GM12873 (cell line): ENCODE measurements at regions not wholly inside any gene's neighbourhood (a gene's known extent, or its start where the extent isn't known, plus 50 kb on each side); places are given as distances from the start of the nearest gene placed in this dataset.

Source experiments
- TF ChIP-seq, protein P1 (sequence below): IDR thresholded peaks from 2 replicates; pipeline ENCODE4 v1.5.1; 2012; ENCODE audit warnings: low read depth, mild to moderate bottlenecking, moderate library complexity, low read length, control low read depth; ENCODE audit not compliant: insufficient read depth; ENCODE audit errors: missing control alignments

DNA sequence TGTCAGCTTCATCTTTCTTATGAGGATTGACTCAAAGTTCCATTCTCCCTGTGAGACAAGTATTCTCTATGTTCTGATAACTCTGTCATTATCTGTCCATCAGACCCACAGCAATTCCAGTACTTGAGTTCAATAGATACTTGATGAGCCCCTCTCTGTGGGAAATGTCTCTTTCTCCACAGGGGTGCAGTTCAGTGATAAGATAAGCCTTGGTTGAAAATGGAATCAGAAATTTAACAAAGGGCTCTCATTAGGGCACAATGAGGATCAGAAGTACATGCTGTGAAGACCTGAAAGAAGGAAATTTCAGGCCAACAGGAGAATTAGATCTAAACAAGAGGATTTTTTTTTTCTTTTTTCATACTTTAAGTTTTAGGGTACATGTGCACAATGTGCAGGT lies 737.3 kb downstream of the MTRR start:
- TF ChIP-seq, protein P1, sequence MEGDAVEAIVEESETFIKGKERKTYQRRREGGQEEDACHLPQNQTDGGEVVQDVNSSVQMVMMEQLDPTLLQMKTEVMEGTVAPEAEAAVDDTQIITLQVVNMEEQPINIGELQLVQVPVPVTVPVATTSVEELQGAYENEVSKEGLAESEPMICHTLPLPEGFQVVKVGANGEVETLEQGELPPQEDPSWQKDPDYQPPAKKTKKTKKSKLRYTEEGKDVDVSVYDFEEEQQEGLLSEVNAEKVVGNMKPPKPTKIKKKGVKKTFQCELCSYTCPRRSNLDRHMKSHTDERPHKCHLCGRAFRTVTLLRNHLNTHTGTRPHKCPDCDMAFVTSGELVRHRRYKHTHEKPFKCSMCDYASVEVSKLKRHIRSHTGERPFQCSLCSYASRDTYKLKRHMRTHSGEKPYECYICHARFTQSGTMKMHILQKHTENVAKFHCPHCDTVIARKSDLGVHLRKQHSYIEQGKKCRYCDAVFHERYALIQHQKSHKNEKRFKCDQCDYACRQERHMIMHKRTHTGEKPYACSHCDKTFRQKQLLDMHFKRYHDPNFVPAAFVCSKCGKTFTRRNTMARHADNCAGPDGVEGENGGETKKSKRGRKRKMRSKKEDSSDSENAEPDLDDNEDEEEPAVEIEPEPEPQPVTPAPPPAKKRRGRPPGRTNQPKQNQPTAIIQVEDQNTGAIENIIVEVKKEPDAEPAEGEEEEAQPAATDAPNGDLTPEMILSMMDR, result no peak

- TF ChIP-seq, protein P1, result no peak
Observed at GRCh38 chr5:8611067-8611466, 742.1 kb downstream of the MTRR start.

DNA sequence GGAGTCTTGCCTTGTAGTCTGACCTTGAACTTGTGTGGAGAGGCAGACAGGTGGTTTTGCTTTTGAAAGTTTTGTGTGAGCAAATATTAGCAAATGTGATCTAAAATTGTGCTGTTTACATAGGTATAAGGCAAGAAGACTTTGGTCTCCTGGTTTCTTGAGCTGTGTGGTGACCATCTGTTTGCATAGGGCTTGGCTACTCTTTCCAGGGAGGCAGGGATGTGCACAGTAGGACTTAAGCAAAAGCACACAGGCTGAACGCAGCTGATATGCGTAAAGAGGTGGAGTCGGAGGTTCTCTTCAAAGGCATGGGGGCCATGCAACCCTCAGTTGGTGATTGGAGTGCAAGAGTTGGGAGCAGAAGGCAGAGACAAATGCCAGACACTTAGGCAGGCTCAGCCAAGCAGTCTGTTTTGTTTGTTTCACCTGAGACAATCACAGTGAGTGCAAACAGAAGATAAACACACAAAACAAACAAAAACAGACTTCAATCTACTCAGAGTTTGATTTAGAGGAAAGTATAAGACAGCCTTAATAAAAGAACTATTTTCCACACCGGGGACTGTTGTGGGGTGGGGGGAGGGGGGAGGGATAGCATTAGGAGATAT lies 744.2 kb downstream of the MTRR start:
- TF ChIP-seq, protein P1, result no peak

DNA sequence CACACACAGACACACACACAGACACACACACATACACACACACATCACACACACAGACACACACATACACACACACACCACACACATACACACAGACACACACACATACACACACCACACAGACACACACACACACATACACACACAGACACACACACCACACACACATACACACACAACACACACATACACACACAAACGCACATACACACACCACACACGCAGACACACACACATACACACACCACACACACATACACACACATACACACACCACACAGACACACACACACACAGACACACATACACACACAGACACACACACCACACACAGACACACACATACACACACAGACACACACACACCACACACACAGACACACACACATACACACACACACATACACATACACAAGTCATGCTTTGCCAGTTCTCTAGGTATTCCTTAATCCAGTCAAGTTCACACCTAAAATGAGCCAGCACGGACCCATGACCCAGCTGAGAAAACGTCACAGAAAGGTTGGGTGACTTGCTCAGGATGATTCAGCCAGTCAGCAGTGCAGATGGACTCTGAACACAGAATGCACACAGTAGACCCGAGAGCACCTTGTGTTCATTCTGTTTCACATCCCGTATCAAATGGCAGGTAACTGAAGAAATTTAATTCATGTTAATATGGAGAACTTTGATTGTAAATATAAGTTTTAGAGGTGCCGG lies 746.4 kb downstream of the MTRR start:
- TF ChIP-seq, protein P1, result no peak

DNA sequence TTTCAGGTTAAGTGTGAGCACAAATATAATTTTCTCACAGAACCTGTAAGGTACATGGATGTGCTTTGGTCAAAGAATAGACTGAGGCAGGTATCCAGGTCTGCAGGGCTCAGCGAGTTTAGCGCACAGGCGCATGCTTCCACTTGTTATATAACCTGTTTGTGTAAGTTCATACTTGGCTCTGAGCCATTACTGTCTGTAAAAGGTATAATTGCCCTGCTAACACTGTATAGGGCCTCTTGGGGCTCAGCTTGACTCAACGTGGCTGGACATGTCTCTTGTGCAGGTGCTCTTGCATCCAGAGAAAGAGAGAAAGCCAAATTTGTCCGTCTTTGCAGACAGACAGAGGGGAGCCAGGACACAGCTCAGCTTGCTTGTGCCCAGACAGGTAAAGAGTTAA lies 759.6 kb downstream of the MTRR start:
- TF ChIP-seq, protein P1, result no peak

- TF ChIP-seq, protein P1, result no peak
Observed at GRCh38 chr5:8633259-8633658, 764.3 kb downstream of the MTRR start.

DNA sequence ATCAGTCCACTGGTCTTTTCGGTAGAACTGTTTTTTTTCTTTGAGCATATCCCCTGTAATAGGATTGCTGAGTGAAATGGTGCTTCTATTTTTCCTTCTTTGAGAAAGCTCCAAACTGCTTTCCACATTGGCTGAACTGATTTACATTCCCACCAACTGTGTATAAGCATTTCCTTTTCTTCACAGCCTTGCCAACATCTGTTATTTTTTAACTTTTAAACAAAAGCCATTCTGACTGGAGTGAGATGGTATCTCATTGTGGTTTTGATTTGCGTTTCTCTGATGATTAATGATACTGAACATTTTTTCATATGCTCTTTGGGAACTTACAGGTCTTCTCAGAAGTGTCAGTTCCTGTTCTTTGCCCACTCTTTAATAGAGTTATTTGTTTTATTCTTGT lies 764.7 kb downstream of the MTRR start:
- TF ChIP-seq, protein P1, result no peak
